Aorta (tissue), 5 donors: ENCODE measurements at regions not wholly inside any gene's neighbourhood (a gene's known extent, or its start where the extent isn't known, plus 50 kb on each side); places are given as distances from the start of the nearest gene placed in this dataset.
"Not testable (repeated sequence)": the region's sequence is repeated elsewhere in the genome, so short reads cannot be mapped to it uniquely, and the experiment has no call there.

Experiments used
- ATAC-seq: fragments of 200-7000 bp; cut with Tn5 transposase; one replicate; pipeline ENCODE4 v1.9.1; 2022; ENCODE audit warnings: moderate library complexity; ENCODE audit not compliant: low FRiP score
- DNase-seq, 2 donors: peaks; one replicate each; pipeline ENCODE4 v3.0.0-alpha.2; 2020
- H3K27ac ChIP-seq, 2 donors: one replicate each; pipeline ENCODE4 v1.5.1; 2013; ENCODE audit warnings: low read length in 2 of 2, mild to moderate bottlenecking in 2 of 2, moderate library complexity in 2 of 2, control low read depth in 1 of 2, inconsistent platforms in 1 of 2, low read depth in 1 of 2
- H3K27me3 ChIP-seq, 2 donors: one replicate each; pipeline ENCODE4 v1.6.1; 2013; ENCODE audit warnings: control low read depth in 1 of 2, low read length in 1 of 2, mild to moderate bottlenecking in 1 of 2, moderate library complexity in 1 of 2; ENCODE audit not compliant: insufficient read depth in 2 of 2, control insufficient read depth in 1 of 2
- H3K36me3 ChIP-seq, 2 donors: one replicate each; pipeline ENCODE4 v1.6.1; 2013; ENCODE audit warnings: control low read depth in 1 of 2, low read length in 1 of 2, mild to moderate bottlenecking in 1 of 2; ENCODE audit not compliant: insufficient read depth in 2 of 2, control insufficient read depth in 1 of 2
- H3K4me1 ChIP-seq, 2 donors: one replicate each; pipeline ENCODE4 v1.6.1; 2013; ENCODE audit warnings: low read length in 2 of 2, control low read depth in 1 of 2, mild to moderate bottlenecking in 1 of 2, moderate library complexity in 1 of 2; ENCODE audit not compliant: insufficient read depth in 2 of 2, control insufficient read depth in 1 of 2
- H3K4me3 ChIP-seq, 2 donors: one replicate each; pipeline ENCODE4 v1.5.1; 2013; ENCODE audit warnings: low read length in 2 of 2, control low read depth in 1 of 2, mild to moderate bottlenecking in 1 of 2
- H3K9me3 ChIP-seq: one replicate; pipeline ENCODE4 v1.6.1; 2013; ENCODE audit warnings: mild to moderate bottlenecking, low read length; ENCODE audit not compliant: control insufficient read depth
- WGBS, 2 donors: extraction: QIAGEN DNeasy Blood & Tissue Kit; methylation state at CpG; one replicate each; pipeline ENCODE4 v1.1.7; 2013; 5-methylcytosine and 5-hydroxymethylcytosine counted together
- intact Hi-C, 2 donors: fragments of 100-400 bp; cut with DNase I; formaldehyde crosslinking; loops; one replicate each; pipeline versions ENCODE4 v1.14.2 to v1.15.0; 2022
- donor health status: healthy with polysubstance abuse.
- donor health status: Bipolar disorder and iron deficiency.
- donor health status: DM: no; HTN: no; CAD: no.
- donor health status: DM: no; HTN: no; CAD: no.
- donor health status: DM: yes; HTN: yes; CAD: no.

- DNase-seq, ATAC-seq, H3K4me3 ChIP-seq, H3K9me3 ChIP-seq, H3K36me3 ChIP-seq, H3K27ac ChIP-seq, intact Hi-C loops, H3K27me3 ChIP-seq, H3K4me1 ChIP-seq: not testable (repeated sequence)
- WGBS, 2 donors: 91 to 96% methylated on average over 3 of the region's 9 CpGs
Measured at GRCh38 chr9:39527387-39528029, 172.0 kb downstream of the SPATA31A1 start.

GRCh38 chr9:39532597-39532996, 177.1 kb downstream of the SPATA31A1 start:
- ATAC-seq, H3K27me3 ChIP-seq, H3K27ac ChIP-seq, DNase-seq, H3K4me3 ChIP-seq, intact Hi-C loops, H3K4me1 ChIP-seq, H3K9me3 ChIP-seq, H3K36me3 ChIP-seq: not testable (repeated sequence)
- WGBS, 2 donors: 83 to 92% methylated on average over 2 to 3 of the region's 6 CpGs

- intact Hi-C loops, H3K27ac ChIP-seq, H3K36me3 ChIP-seq, H3K9me3 ChIP-seq, H3K4me1 ChIP-seq, H3K27me3 ChIP-seq, DNase-seq, H3K4me3 ChIP-seq: not testable (repeated sequence)
- ATAC-seq: peak; percentile 33
- WGBS, 2 donors: 86 to 94% methylated on average over 14 to 35 of the region's 38 CpGs
Measured at GRCh38 chr9:39533001-39533762, 177.7 kb downstream of the SPATA31A1 start.

- intact Hi-C loops: not testable (repeated sequence)
- peak; percentile 41 for ATAC-seq
- 78 to 82% methylated on average over 11 to 23 of the region's 38 CpGs for WGBS, 2 donors
Measured at GRCh38 chr9:39533763-39534548, 178.5 kb downstream of the SPATA31A1 start.

GRCh38 chr9:39534897-39535296, 179.4 kb downstream of the SPATA31A1 start:
- H3K4me1 ChIP-seq, ATAC-seq, H3K27ac ChIP-seq, H3K4me3 ChIP-seq, intact Hi-C loops, H3K36me3 ChIP-seq, DNase-seq, H3K27me3 ChIP-seq, H3K9me3 ChIP-seq: not testable (repeated sequence)
- 94 to 95% methylated on average over 9 to 11 of the region's 11 CpGs for WGBS, 2 donors

More at GRCh38 chr9:39533763-39534548, 178.5 kb downstream of the SPATA31A1 start:
- not testable (repeated sequence) for H3K4me1 ChIP-seq, H3K4me3 ChIP-seq, H3K9me3 ChIP-seq, H3K27ac ChIP-seq, H3K36me3 ChIP-seq, DNase-seq, H3K27me3 ChIP-seq

GRCh38 chr9:39542157-39542556, 186.7 kb downstream of the SPATA31A1 start:
- H3K4me3 ChIP-seq, H3K27ac ChIP-seq, intact Hi-C loops, ATAC-seq, H3K27me3 ChIP-seq, H3K4me1 ChIP-seq, H3K36me3 ChIP-seq, DNase-seq, H3K9me3 ChIP-seq: not testable (repeated sequence)
- 81% methylated on average over 1 of the region's 1 CpG for WGBS, 2 donors

GRCh38 chr9:39545079-39545478, 189.6 kb downstream of the SPATA31A1 start:
- H3K4me3 ChIP-seq, H3K36me3 ChIP-seq, DNase-seq, H3K27ac ChIP-seq, H3K27me3 ChIP-seq, intact Hi-C loops, H3K4me1 ChIP-seq, H3K9me3 ChIP-seq, ATAC-seq: not testable (repeated sequence)

- H3K4me3 ChIP-seq, H3K27ac ChIP-seq, H3K4me1 ChIP-seq, intact Hi-C loops, H3K36me3 ChIP-seq, H3K9me3 ChIP-seq, H3K27me3 ChIP-seq, ATAC-seq, DNase-seq: not testable (repeated sequence)
- 72 to 80% methylated on average over 1 of the region's 2 CpGs for WGBS, 2 donors
Measured at GRCh38 chr9:39550573-39550972, 195.1 kb downstream of the SPATA31A1 start.
